Stimulated activated CD4-positive, alpha-beta T cell treated with anti-CD3 and anti-CD28 coated beads, Interleukin-2, amount 100 ng/mL, for 4 hours (primary cell): ENCODE measurements at regions not wholly inside any gene's neighbourhood (a gene's known extent, or its start where the extent isn't known, plus 50 kb on each side); places are given as distances from the start of the nearest gene placed in this dataset.
"Not testable (repeated sequence)": the region's sequence is repeated elsewhere in the genome, so short reads cannot be mapped to it uniquely, and the experiment has no call there.

Experiments used
- DNase-seq: peaks from one replicate; pipeline ENCODE4 v3.0.0-alpha.2; 2020; ENCODE audit warnings: low read depth

GRCh38 chr5:87746891-87747377, 334.2 kb upstream of the CCNH start:
- no peak for DNase-seq

GRCh38 chr5:87746341-87746740, 333.6 kb upstream of the CCNH start:
- no peak for DNase-seq

- no peak for DNase-seq
Measured at GRCh38 chr5:87741881-87742280, 329.2 kb upstream of the CCNH start.

- DNase-seq = no peak
Measured at GRCh38 chr5:87735923-87736322, 323.2 kb upstream of the CCNH start.

- no peak for DNase-seq
Measured at GRCh38 chr5:87733897-87734296, 321.2 kb upstream of the CCNH start.

- DNase-seq = no peak
Measured at GRCh38 chr5:87732875-87733768, 320.4 kb upstream of the CCNH start.

- no peak for DNase-seq
Measured at GRCh38 chr5:87729781-87730180, 317.1 kb upstream of the CCNH start.

- no peak for DNase-seq
Measured at GRCh38 chr5:87722286-87722685, 309.6 kb upstream of the CCNH start.

GRCh38 chr5:87718224-87718925, 305.6 kb upstream of the CCNH start:
- DNase-seq = not testable (repeated sequence)

GRCh38 chr5:87717761-87718160, 305.0 kb upstream of the CCNH start:
- DNase-seq = no peak

GRCh38 chr5:87705876-87706275, 293.1 kb upstream of the CCNH start:
- no peak for DNase-seq

- DNase-seq = no peak
Measured at GRCh38 chr5:87686975-87687374, 274.2 kb upstream of the CCNH start.

GRCh38 chr5:87686018-87686417, 273.3 kb upstream of the CCNH start:
- DNase-seq = no peak

GRCh38 chr5:87674235-87674634, 261.5 kb upstream of the CCNH start:
- no peak for DNase-seq

- DNase-seq = no peak
Measured at GRCh38 chr5:87671146-87671545, 258.4 kb upstream of the CCNH start.

- no peak for DNase-seq
Measured at GRCh38 chr5:87665166-87665565, 252.4 kb upstream of the CCNH start.

GRCh38 chr5:87661784-87662566, 249.2 kb upstream of the CCNH start:
- no peak for DNase-seq

- DNase-seq = no peak
Measured at GRCh38 chr5:87653242-87653641, 240.5 kb upstream of the CCNH start.

- no peak for DNase-seq
Measured at GRCh38 chr5:87650284-87650683, 237.6 kb upstream of the CCNH start.

GRCh38 chr5:87649455-87649854, 236.7 kb upstream of the CCNH start:
- DNase-seq = no peak

- no peak for DNase-seq
Measured at GRCh38 chr5:87645224-87645623, 232.5 kb upstream of the CCNH start.

- DNase-seq = no peak
Measured at GRCh38 chr5:87640902-87641301, 228.2 kb upstream of the CCNH start.
